HFF-Myc (cell line): ENCODE measurements at regions not wholly inside any gene's neighbourhood (a gene's known extent, or its start where the extent isn't known, plus 50 kb on each side); places are given as distances from the start of the nearest gene placed in this dataset.
A peak's percentile ranks its signal among the peaks of the same experiment; 100 is the strongest.
"Not testable (repeated sequence)": the region's sequence is repeated elsewhere in the genome, so short reads cannot be mapped to it uniquely, and the experiment has no call there.

Experiments
- DNase-seq: peaks from one replicate; pipeline ENCODE4 v3.0.0-alpha.2; 2011; ENCODE audit warnings: low read depth; ENCODE audit errors: extremely low read depth
- H3K4me3 ChIP-seq: replicated peaks from 2 replicates; pipeline ENCODE4 v1.5.1; 2011; ENCODE audit warnings: low read depth, mild to moderate bottlenecking, control low read depth, low read length
- CTCF ChIP-seq: IDR thresholded peaks from 2 replicates; pipeline ENCODE4 v1.5.1; 2012; ENCODE audit warnings: mild to moderate bottlenecking, low read depth, low read length, control low read depth; ENCODE audit errors: missing control alignments

GRCh38 chr1:220966881-220967611 is 87.8 kb downstream of the HLX start:
- peak; percentile 84 for DNase-seq
- H3K4me3 ChIP-seq, result no peak overlapping the region
- TF ChIP-seq CTCF, result no peak

GRCh38 chr1:220967911-220968310 is 88.7 kb downstream of the HLX start:
- no peak for TF ChIP-seq CTCF
- DNase-seq, result no peak
- no peak overlapping the region for H3K4me3 ChIP-seq

GRCh38 chr1:220969281-220969680 is 90.0 kb downstream of the HLX start:
- H3K4me3 ChIP-seq, result not testable (repeated sequence)

GRCh38 chr1:220970311-220970710 is 91.1 kb downstream of the HLX start:
- H3K4me3 ChIP-seq, result no peak overlapping the region
- TF ChIP-seq CTCF, result no peak
- no peak for DNase-seq

More at GRCh38 chr1:220969281-220969680, 90.0 kb downstream of the HLX start:
- DNase-seq, result not testable (repeated sequence)

- TF ChIP-seq CTCF, result no peak
- no peak overlapping the region for H3K4me3 ChIP-seq
- no peak for DNase-seq
These were observed 92.0 kb downstream of the HLX start for GRCh38 chr1:220971221-220971620.

- no peak for TF ChIP-seq CTCF
- no peak for DNase-seq
- no peak overlapping the region for H3K4me3 ChIP-seq
These were observed 95.2 kb downstream of the HLX start for GRCh38 chr1:220974431-220974830.

GRCh38 chr1:220976390-220976789 is 97.1 kb downstream of the HLX start:
- no peak for DNase-seq
- TF ChIP-seq CTCF, result no peak
- no peak overlapping the region for H3K4me3 ChIP-seq
